ENCODE measurements at regions not wholly inside any gene's neighbourhood (a gene's known extent, or its start where the extent isn't known, plus 50 kb on each side); places are given as distances from the start of the nearest gene placed in this dataset.
"Not testable (repeated sequence)": the region's sequence is repeated elsewhere in the genome, so short reads cannot be mapped to it uniquely, and the experiment has no call there.

- Histone ChIP-seq H3K4me1 (ENCODE audit: control insufficient read depth, insufficient read depth, low read length) (no peaks in the 10 kb centered on the region), H3K36me3 (ENCODE audit: control insufficient read depth in 2 of 2, insufficient read depth in 2 of 2, low read length in 2 of 2) (no peaks in the 10 kb centered on the region), H3K9me3 (ENCODE audit: control insufficient read depth in 2 of 2, low read length in 2 of 2) (no peaks in the 10 kb centered on the region), H3K27me3 (ENCODE audit: control insufficient read depth in 1 of 2, insufficient read depth in 2 of 2, low read length in 2 of 2) (no peaks in the 10 kb centered on the region), H3K4me3 (ENCODE audit: low read length in 2 of 2) (no peak overlapping the region), H3K9ac (ENCODE audit: low read length in 2 of 2) (no peak overlapping the region), H3K27ac (ENCODE audit: low read length) (no peak overlapping the region)
Observed at GRCh38 chr4:106810122-106810521, 226.0 kb downstream of the DKK2 start.

GRCh38 chr4:106809076-106809475, 227.0 kb downstream of the DKK2 start:
- Histone ChIP-seq H3K36me3 (ENCODE audit: control insufficient read depth in 2 of 2, insufficient read depth in 2 of 2, low read length in 2 of 2) (no peaks in the 10 kb centered on the region), H3K27me3 (ENCODE audit: control insufficient read depth in 1 of 2, insufficient read depth in 2 of 2, low read length in 2 of 2) (no peaks in the 10 kb centered on the region), H3K27ac (ENCODE audit: low read length) (no peak overlapping the region), H3K9me3 (ENCODE audit: control insufficient read depth in 2 of 2, low read length in 2 of 2) (no peaks in the 10 kb centered on the region), H3K4me3 (ENCODE audit: low read length in 2 of 2) (no peak overlapping the region), H3K9ac (ENCODE audit: low read length in 2 of 2) (no peak overlapping the region), H3K4me1 (ENCODE audit: control insufficient read depth, insufficient read depth, low read length) (no peaks in the 10 kb centered on the region)

- no peaks in the 10 kb centered on the region for H3K36me3 ChIP-seq (ENCODE audit: control insufficient read depth in 2 of 2, insufficient read depth in 2 of 2, low read length in 2 of 2)
- H3K4me3 ChIP-seq (ENCODE audit: low read length in 2 of 2): no peak overlapping the region
- no peaks in the 10 kb centered on the region for H3K9me3 ChIP-seq (ENCODE audit: control insufficient read depth in 2 of 2, low read length in 2 of 2)
- H3K9ac ChIP-seq (ENCODE audit: low read length in 2 of 2): no peak overlapping the region
- no peak overlapping the region for H3K27ac ChIP-seq (ENCODE audit: low read length)
- no peaks in the 10 kb centered on the region for H3K27me3 ChIP-seq (ENCODE audit: control insufficient read depth in 1 of 2, insufficient read depth in 2 of 2, low read length in 2 of 2)
- H3K4me1 ChIP-seq (ENCODE audit: control insufficient read depth, insufficient read depth, low read length): no peaks in the 10 kb centered on the region
Observed at GRCh38 chr4:106806158-106806797, 229.8 kb downstream of the DKK2 start.

- Histone ChIP-seq H3K27me3 (ENCODE audit: control insufficient read depth in 1 of 2, insufficient read depth in 2 of 2, low read length in 2 of 2) (no peaks in the 10 kb centered on the region), H3K36me3 (ENCODE audit: control insufficient read depth in 2 of 2, insufficient read depth in 2 of 2, low read length in 2 of 2) (no peaks in the 10 kb centered on the region), H3K9me3 (ENCODE audit: control insufficient read depth in 2 of 2, low read length in 2 of 2) (no peaks in the 10 kb centered on the region), H3K27ac (ENCODE audit: low read length) (no peak overlapping the region), H3K4me1 (ENCODE audit: control insufficient read depth, insufficient read depth, low read length) (no peaks in the 10 kb centered on the region), H3K4me3 (ENCODE audit: low read length in 2 of 2) (no peak overlapping the region), H3K9ac (ENCODE audit: low read length in 2 of 2) (no peak overlapping the region)
Observed at GRCh38 chr4:106803083-106803482, 233.0 kb downstream of the DKK2 start.

- Histone ChIP-seq H3K9ac (ENCODE audit: low read length in 2 of 2) (no peak overlapping the region), H3K9me3 (ENCODE audit: control insufficient read depth in 2 of 2, low read length in 2 of 2) (no peaks in the 10 kb centered on the region), H3K27ac (ENCODE audit: low read length) (no peak overlapping the region), H3K4me3 (ENCODE audit: low read length in 2 of 2) (no peak overlapping the region), H3K4me1 (ENCODE audit: control insufficient read depth, insufficient read depth, low read length) (no peaks in the 10 kb centered on the region), H3K36me3 (ENCODE audit: control insufficient read depth in 2 of 2, insufficient read depth in 2 of 2, low read length in 2 of 2) (no peaks in the 10 kb centered on the region), H3K27me3 (ENCODE audit: control insufficient read depth in 1 of 2, insufficient read depth in 2 of 2, low read length in 2 of 2) (no peaks in the 10 kb centered on the region)
Observed at GRCh38 chr4:106801386-106801785, 234.7 kb downstream of the DKK2 start.

GRCh38 chr4:106796876-106797275, 239.2 kb downstream of the DKK2 start:
- no peak overlapping the region for H3K27ac ChIP-seq (ENCODE audit: low read length)
- no peaks in the 10 kb centered on the region for H3K36me3 ChIP-seq (ENCODE audit: control insufficient read depth in 2 of 2, insufficient read depth in 2 of 2, low read length in 2 of 2)

GRCh38 chr4:106795326-106795725, 240.8 kb downstream of the DKK2 start:
- no peaks in the 10 kb centered on the region for H3K36me3 ChIP-seq (ENCODE audit: control insufficient read depth in 2 of 2, insufficient read depth in 2 of 2, low read length in 2 of 2)
- no peaks in the 10 kb centered on the region for H3K4me1 ChIP-seq (ENCODE audit: control insufficient read depth, insufficient read depth, low read length)
- no peak overlapping the region for H3K4me3 ChIP-seq (ENCODE audit: low read length in 2 of 2)
- no peaks in the 10 kb centered on the region for H3K27me3 ChIP-seq (ENCODE audit: control insufficient read depth in 1 of 2, insufficient read depth in 2 of 2, low read length in 2 of 2)
- H3K9me3 ChIP-seq (ENCODE audit: control insufficient read depth in 2 of 2, low read length in 2 of 2): no peaks in the 10 kb centered on the region
- H3K9ac ChIP-seq (ENCODE audit: low read length in 2 of 2): no peak overlapping the region
- no peak overlapping the region for H3K27ac ChIP-seq (ENCODE audit: low read length)

More at GRCh38 chr4:106796876-106797275, 239.2 kb downstream of the DKK2 start:
- Histone ChIP-seq H3K9me3 (ENCODE audit: control insufficient read depth in 2 of 2, low read length in 2 of 2) (no peaks in the 10 kb centered on the region), H3K4me1 (ENCODE audit: control insufficient read depth, insufficient read depth, low read length) (no peaks in the 10 kb centered on the region), H3K27me3 (ENCODE audit: control insufficient read depth in 1 of 2, insufficient read depth in 2 of 2, low read length in 2 of 2) (no peaks in the 10 kb centered on the region), H3K4me3 (ENCODE audit: low read length in 2 of 2) (no peak overlapping the region), H3K9ac (ENCODE audit: low read length in 2 of 2) (no peak overlapping the region)

- Histone ChIP-seq H3K9ac (ENCODE audit: low read length in 2 of 2) (no peak overlapping the region), H3K4me1 (ENCODE audit: control insufficient read depth, insufficient read depth, low read length) (no peaks in the 10 kb centered on the region), H3K27me3 (ENCODE audit: control insufficient read depth in 1 of 2, insufficient read depth in 2 of 2, low read length in 2 of 2) (no peaks in the 10 kb centered on the region), H3K36me3 (ENCODE audit: control insufficient read depth in 2 of 2, insufficient read depth in 2 of 2, low read length in 2 of 2) (no peaks in the 10 kb centered on the region), H3K27ac (ENCODE audit: low read length) (no peak overlapping the region), H3K4me3 (ENCODE audit: low read length in 2 of 2) (no peak overlapping the region), H3K9me3 (ENCODE audit: control insufficient read depth in 2 of 2, low read length in 2 of 2) (peaks cover under 1 to 1% of the 10 kb centered on the region in 2 donors)
Observed at GRCh38 chr4:106793933-106794332, 242.2 kb downstream of the DKK2 start.

- no peak overlapping the region for H3K9ac ChIP-seq (ENCODE audit: low read length in 2 of 2)
- H3K9me3 ChIP-seq (ENCODE audit: control insufficient read depth in 2 of 2, low read length in 2 of 2): no peaks in the 10 kb centered on the region
Observed at GRCh38 chr4:106775636-106776035, 260.5 kb downstream of the DKK2 start.

GRCh38 chr4:106774055-106774454, 262.1 kb downstream of the DKK2 start:
- not testable (repeated sequence) for H3K9ac ChIP-seq (ENCODE audit: low read length in 2 of 2); H3K27me3 ChIP-seq (ENCODE audit: control insufficient read depth in 1 of 2, insufficient read depth in 2 of 2, low read length in 2 of 2); H3K36me3 ChIP-seq (ENCODE audit: control insufficient read depth in 2 of 2, insufficient read depth in 2 of 2, low read length in 2 of 2); H3K4me1 ChIP-seq (ENCODE audit: control insufficient read depth, insufficient read depth, low read length); H3K4me3 ChIP-seq (ENCODE audit: low read length in 2 of 2); H3K9me3 ChIP-seq (ENCODE audit: control insufficient read depth in 2 of 2, low read length in 2 of 2); H3K27ac ChIP-seq (ENCODE audit: low read length)

More at GRCh38 chr4:106775636-106776035, 260.5 kb downstream of the DKK2 start:
- Histone ChIP-seq H3K27me3 (ENCODE audit: control insufficient read depth in 1 of 2, insufficient read depth in 2 of 2, low read length in 2 of 2) (no peaks in the 10 kb centered on the region), H3K4me3 (ENCODE audit: low read length in 2 of 2) (no peak overlapping the region), H3K4me1 (ENCODE audit: control insufficient read depth, insufficient read depth, low read length) (no peaks in the 10 kb centered on the region), H3K36me3 (ENCODE audit: control insufficient read depth in 2 of 2, insufficient read depth in 2 of 2, low read length in 2 of 2) (no peaks in the 10 kb centered on the region), H3K27ac (ENCODE audit: low read length) (no peak overlapping the region)

GRCh38 chr4:106773076-106773905, 262.8 kb downstream of the DKK2 start:
- Histone ChIP-seq H3K27ac (ENCODE audit: low read length) (no peak overlapping the region), H3K4me3 (ENCODE audit: low read length in 2 of 2) (no peak overlapping the region), H3K9ac (ENCODE audit: low read length in 2 of 2) (no peak overlapping the region), H3K36me3 (ENCODE audit: control insufficient read depth in 2 of 2, insufficient read depth in 2 of 2, low read length in 2 of 2) (no peaks in the 10 kb centered on the region), H3K9me3 (ENCODE audit: control insufficient read depth in 2 of 2, low read length in 2 of 2) (peaks cover 0 to 1% of the 10 kb centered on the region in 2 donors), H3K27me3 (ENCODE audit: control insufficient read depth in 1 of 2, insufficient read depth in 2 of 2, low read length in 2 of 2) (no peaks in the 10 kb centered on the region), H3K4me1 (ENCODE audit: control insufficient read depth, insufficient read depth, low read length) (no peaks in the 10 kb centered on the region)
